Keratinocyte (primary cell): ENCODE measurements at regions not wholly inside any gene's neighbourhood (a gene's known extent, or its start where the extent isn't known, plus 50 kb on each side); places are given as distances from the start of the nearest gene placed in this dataset.

Experiments
- DNase-seq: peaks from one replicate; pipeline ENCODE4 v3.0.0-alpha.2; 2011; ENCODE audit warnings: low read depth, missing footprints, low spot score
- FAIRE-seq: peaks from 2 replicates; lab custom pipeline; 2011; peaks lifted over from hg19 to GRCh38; lab: Jason Lieb, UNC
- H2AFZ ChIP-seq: 2 replicates; pipeline ENCODE4 v1.6.0; 2012; ENCODE audit warnings: low read length, control low read depth, inconsistent platforms; ENCODE audit not compliant: control insufficient read depth
- H3K27ac ChIP-seq: 2 replicates; pipeline ENCODE4 v1.5.1; 2011; ENCODE audit warnings: low read length; ENCODE audit not compliant: control insufficient read depth, insufficient read depth
- H3K27me3 ChIP-seq: 3 replicates; pipeline ENCODE4 v1.6.0; 2011; ENCODE audit warnings: low read length; ENCODE audit not compliant: control insufficient read depth, insufficient read depth; ENCODE audit errors: extremely low read depth
- H3K36me3 ChIP-seq, 2 experiments: 2 replicates in 1 of 2; 3 replicates in 1 of 2; pipeline ENCODE4 v1.5.1; 2011; ENCODE audit warnings: low read length in 2 of 2, mild to moderate bottlenecking in 1 of 2; ENCODE audit not compliant: control insufficient read depth in 2 of 2, insufficient read depth in 2 of 2; ENCODE audit errors: extremely low read depth in 1 of 2
- H3K4me1 ChIP-seq: 3 replicates; pipeline ENCODE4 v1.5.1; 2011; ENCODE audit warnings: low read length; ENCODE audit not compliant: control insufficient read depth, insufficient read depth; ENCODE audit errors: extremely low read depth
- H3K4me2 ChIP-seq: 3 replicates; pipeline ENCODE4 v1.6.0; 2011; ENCODE audit warnings: low read depth, low read length; ENCODE audit not compliant: control insufficient read depth, insufficient read depth; ENCODE audit errors: extremely low read depth
- H3K4me3 ChIP-seq, 3 experiments: fragments of 200-600 bp in 1 of 3; sonication (generic) in 1 of 3; 2 replicates in 2 of 3; 3 replicates in 1 of 3; pipeline ENCODE4 v1.5.1; 2011 to 2016; ENCODE audit warnings: low read length in 3 of 3, mild to moderate bottlenecking in 3 of 3, control low read depth in 2 of 3, inconsistent platforms in 1 of 3, low read depth in 1 of 3, mixed read lengths in 1 of 3, mixed run types in 1 of 3, moderate library complexity in 1 of 3; ENCODE audit not compliant: control insufficient read depth in 2 of 3, insufficient read depth in 2 of 3; ENCODE audit errors: extremely low read depth in 1 of 3
- H3K79me2 ChIP-seq: 2 replicates; pipeline ENCODE4 v1.6.0; 2012; ENCODE audit warnings: low read length; ENCODE audit not compliant: control insufficient read depth, insufficient read depth
- H3K9ac ChIP-seq: 3 replicates; pipeline ENCODE4 v1.6.0; 2011; ENCODE audit warnings: low read length; ENCODE audit not compliant: control insufficient read depth, insufficient read depth; ENCODE audit errors: extremely low read depth
- H3K9me1 ChIP-seq: 3 replicates; pipeline ENCODE4 v1.6.0; 2011; ENCODE audit warnings: low read length; ENCODE audit not compliant: control insufficient read depth, insufficient read depth; ENCODE audit errors: extremely low read depth
- H3K9me3 ChIP-seq: 2 replicates; pipeline ENCODE4 v1.5.1; 2012; ENCODE audit warnings: low read depth, low read length; ENCODE audit not compliant: control insufficient read depth
- H4K20me1 ChIP-seq: 3 replicates; pipeline ENCODE4 v1.6.0; 2011; ENCODE audit warnings: low read length; ENCODE audit not compliant: control insufficient read depth, insufficient read depth; ENCODE audit errors: extremely low read depth
- EZH2 ChIP-seq: IDR thresholded peaks from one replicate; pipeline ENCODE4 v1.6.1; 2012; ENCODE audit warnings: inconsistent platforms, mild to moderate bottlenecking, low read length, moderate library complexity
- dilution Hi-C: fragments of 300-500 bp; cut with MboI; formaldehyde crosslinking; loops from one replicate; pipeline ENCODE4 v1.7.0; 2020; ENCODE audit warnings: low sequenced_read_pairs; ENCODE audit not compliant: extremely low pct_ligation_motif_present
- TF ChIP-seq, protein P1 (sequence below), 3 experiments: IDR thresholded peaks in 1 of 3; conservative IDR thresholded peaks in 1 of 3; optimal IDR thresholded peaks in 1 of 3; 2 replicates in 2 of 3; 3 replicates in 1 of 3; pipeline versions ENCODE3 to v1.5.1; 2011; ENCODE audit warnings: low read length in 3 of 3, mild to moderate bottlenecking in 3 of 3, moderate library complexity in 2 of 3, control low read depth in 1 of 3, inconsistent platforms in 1 of 3; ENCODE audit not compliant: insufficient read depth in 2 of 3; ENCODE audit errors: extremely low read depth in 1 of 3

GRCh38 chr7:16278167-16278787 is 143.1 kb downstream of the CRPPA start:
- Histone ChIP-seq H3K36me3 (no peaks in the 10 kb centered on the region), H3K4me1 (no peaks in the 10 kb centered on the region), H3K9ac (no peak overlapping the region), H3K9me3 (no peaks in the 10 kb centered on the region), H3K79me2 (no peaks in the 10 kb centered on the region), H3K27me3 (no peaks in the 10 kb centered on the region), H3K4me3 (no peak overlapping the region), H2AFZ (no peak overlapping the region), H4K20me1 (no peaks in the 10 kb centered on the region), H3K27ac (no peak overlapping the region), H3K9me1 (no peaks in the 10 kb centered on the region), H3K4me2 (no peak overlapping the region)
- TF ChIP-seq, protein P1, sequence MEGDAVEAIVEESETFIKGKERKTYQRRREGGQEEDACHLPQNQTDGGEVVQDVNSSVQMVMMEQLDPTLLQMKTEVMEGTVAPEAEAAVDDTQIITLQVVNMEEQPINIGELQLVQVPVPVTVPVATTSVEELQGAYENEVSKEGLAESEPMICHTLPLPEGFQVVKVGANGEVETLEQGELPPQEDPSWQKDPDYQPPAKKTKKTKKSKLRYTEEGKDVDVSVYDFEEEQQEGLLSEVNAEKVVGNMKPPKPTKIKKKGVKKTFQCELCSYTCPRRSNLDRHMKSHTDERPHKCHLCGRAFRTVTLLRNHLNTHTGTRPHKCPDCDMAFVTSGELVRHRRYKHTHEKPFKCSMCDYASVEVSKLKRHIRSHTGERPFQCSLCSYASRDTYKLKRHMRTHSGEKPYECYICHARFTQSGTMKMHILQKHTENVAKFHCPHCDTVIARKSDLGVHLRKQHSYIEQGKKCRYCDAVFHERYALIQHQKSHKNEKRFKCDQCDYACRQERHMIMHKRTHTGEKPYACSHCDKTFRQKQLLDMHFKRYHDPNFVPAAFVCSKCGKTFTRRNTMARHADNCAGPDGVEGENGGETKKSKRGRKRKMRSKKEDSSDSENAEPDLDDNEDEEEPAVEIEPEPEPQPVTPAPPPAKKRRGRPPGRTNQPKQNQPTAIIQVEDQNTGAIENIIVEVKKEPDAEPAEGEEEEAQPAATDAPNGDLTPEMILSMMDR (optimal IDR thresholded peaks at IDR 0.05 in 1 of 3, IDR thresholded peaks at IDR 0.05 in 1 of 3, conservative IDR thresholded peaks at IDR 0.05 in 1 of 3; ENCODE audit: extremely low read depth in 1 of 3, insufficient read depth in 2 of 3, low read length in 3 of 3): no peak
- TF ChIP-seq EZH2: no peak
- no peak for DNase-seq
- dilution Hi-C loops: no loop called here
- FAIRE-seq: no peak

GRCh38 chr7:16271990-16272665 is 149.2 kb downstream of the CRPPA start:
- no peak for TF ChIP-seq EZH2
- TF ChIP-seq, protein P1 (optimal IDR thresholded peaks at IDR 0.05 in 1 of 3, IDR thresholded peaks at IDR 0.05 in 1 of 3, conservative IDR thresholded peaks at IDR 0.05 in 1 of 3; ENCODE audit: extremely low read depth in 1 of 3, insufficient read depth in 2 of 3, low read length in 3 of 3): no peak
- no peaks in the 10 kb centered on the region for H3K9me3 ChIP-seq
- dilution Hi-C loops: no loop called here
- H2AFZ ChIP-seq: no peak overlapping the region
- DNase-seq (no peak), FAIRE-seq (no peak)
- no peak overlapping the region for H3K27ac ChIP-seq
- H3K4me3 ChIP-seq: no peak overlapping the region
- H3K79me2 ChIP-seq: no peaks in the 10 kb centered on the region
- H3K9ac ChIP-seq: no peak overlapping the region
- H3K27me3 ChIP-seq: no peaks in the 10 kb centered on the region
- no peaks in the 10 kb centered on the region for H3K36me3 ChIP-seq
- H3K4me1 ChIP-seq: peaks cover 5% of the 10 kb centered on the region
- H3K9me1 ChIP-seq: no peaks in the 10 kb centered on the region
- no peaks in the 10 kb centered on the region for H4K20me1 ChIP-seq
- no peak overlapping the region for H3K4me2 ChIP-seq
